ENCODE measurements at regions not wholly inside any gene's neighbourhood (a gene's known extent, or its start where the extent isn't known, plus 50 kb on each side); places are given as distances from the start of the nearest gene placed in this dataset.

DNA sequence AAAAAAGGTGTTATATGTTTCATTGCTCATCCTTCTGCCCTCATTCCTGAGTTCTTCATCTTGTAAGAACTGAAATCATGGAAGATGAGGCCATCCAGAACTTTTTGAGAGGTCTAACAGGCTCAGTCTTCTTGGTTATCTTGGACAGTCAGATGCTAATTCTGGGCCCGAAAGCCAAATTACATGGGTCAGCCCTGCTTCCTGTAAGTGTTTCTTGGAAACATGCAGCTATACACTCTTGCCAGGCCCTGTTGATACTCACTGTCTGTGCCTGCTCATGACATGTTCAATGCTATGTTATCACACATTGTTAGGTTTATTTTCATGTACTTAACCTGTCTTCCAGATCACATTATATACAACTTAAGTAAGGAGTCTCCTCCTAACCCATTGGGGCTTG, 542.5 kb downstream of the NUF2 start:
- DNase-seq: no peak
- intact Hi-C loops (cut with DNase I): no loop called here
- Histone ChIP-seq H3K27ac (no peak overlapping the region), H3K4me3 (no peak overlapping the region), H3K27me3 (no peaks in the 10 kb centered on the region), H3K4me1 (replicated peaks in 1 of 2) (no peaks in the 10 kb centered on the region), H3K9me3 (replicated peaks in 1 of 3) (no peaks in the 10 kb centered on the region), H3K36me3 (replicated peaks in 1 of 2) (no peaks in the 10 kb centered on the region)
- no peak for TF ChIP-seq POLR2A (IDR thresholded peaks at IDR 0.05)
- TF ChIP-seq, protein P1, sequence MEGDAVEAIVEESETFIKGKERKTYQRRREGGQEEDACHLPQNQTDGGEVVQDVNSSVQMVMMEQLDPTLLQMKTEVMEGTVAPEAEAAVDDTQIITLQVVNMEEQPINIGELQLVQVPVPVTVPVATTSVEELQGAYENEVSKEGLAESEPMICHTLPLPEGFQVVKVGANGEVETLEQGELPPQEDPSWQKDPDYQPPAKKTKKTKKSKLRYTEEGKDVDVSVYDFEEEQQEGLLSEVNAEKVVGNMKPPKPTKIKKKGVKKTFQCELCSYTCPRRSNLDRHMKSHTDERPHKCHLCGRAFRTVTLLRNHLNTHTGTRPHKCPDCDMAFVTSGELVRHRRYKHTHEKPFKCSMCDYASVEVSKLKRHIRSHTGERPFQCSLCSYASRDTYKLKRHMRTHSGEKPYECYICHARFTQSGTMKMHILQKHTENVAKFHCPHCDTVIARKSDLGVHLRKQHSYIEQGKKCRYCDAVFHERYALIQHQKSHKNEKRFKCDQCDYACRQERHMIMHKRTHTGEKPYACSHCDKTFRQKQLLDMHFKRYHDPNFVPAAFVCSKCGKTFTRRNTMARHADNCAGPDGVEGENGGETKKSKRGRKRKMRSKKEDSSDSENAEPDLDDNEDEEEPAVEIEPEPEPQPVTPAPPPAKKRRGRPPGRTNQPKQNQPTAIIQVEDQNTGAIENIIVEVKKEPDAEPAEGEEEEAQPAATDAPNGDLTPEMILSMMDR (IDR thresholded peaks at IDR 0.05): no peak
- 40 to 67% (median 63%) methylated on average over 1 of the region's 1 CpG for WGBS, 4 donors

DNA sequence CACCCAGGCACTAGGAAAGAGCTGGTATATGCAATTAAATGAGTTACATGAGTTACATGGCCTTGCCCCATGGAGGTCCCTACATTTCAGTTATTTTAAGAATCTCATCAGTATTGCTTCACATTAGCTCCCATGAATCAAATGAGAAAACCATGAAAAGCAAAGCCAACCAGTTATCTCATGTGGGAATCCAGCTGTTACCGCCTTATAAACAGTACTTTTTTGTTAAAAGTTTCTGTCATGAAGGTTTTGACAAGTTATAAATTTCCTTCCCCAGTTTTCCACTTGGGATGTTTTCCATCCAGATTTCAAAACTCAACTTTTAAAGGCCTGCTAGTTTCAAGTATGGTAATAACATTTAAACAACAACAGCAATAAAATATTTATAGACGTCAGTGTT, 544.8 kb downstream of the NUF2 start:
- no peaks in the 10 kb centered on the region for H3K36me3 ChIP-seq (replicated peaks in 1 of 2)
- 39 to 65% (median 60%) methylated on average over 2 of the region's 2 CpGs for WGBS, 4 donors
- H3K27ac ChIP-seq: no peak overlapping the region
- H3K4me3 ChIP-seq: no peak overlapping the region
- H3K4me1 ChIP-seq (replicated peaks in 1 of 2): no peaks in the 10 kb centered on the region
- TF ChIP-seq, protein P1 (IDR thresholded peaks at IDR 0.05): no peak
- TF ChIP-seq POLR2A (IDR thresholded peaks at IDR 0.05): no peak
- no peak for DNase-seq
- no peaks in the 10 kb centered on the region for H3K27me3 ChIP-seq
- H3K9me3 ChIP-seq (replicated peaks in 1 of 3): no peaks in the 10 kb centered on the region
- intact Hi-C loops (cut with DNase I): no loop called here

DNA sequence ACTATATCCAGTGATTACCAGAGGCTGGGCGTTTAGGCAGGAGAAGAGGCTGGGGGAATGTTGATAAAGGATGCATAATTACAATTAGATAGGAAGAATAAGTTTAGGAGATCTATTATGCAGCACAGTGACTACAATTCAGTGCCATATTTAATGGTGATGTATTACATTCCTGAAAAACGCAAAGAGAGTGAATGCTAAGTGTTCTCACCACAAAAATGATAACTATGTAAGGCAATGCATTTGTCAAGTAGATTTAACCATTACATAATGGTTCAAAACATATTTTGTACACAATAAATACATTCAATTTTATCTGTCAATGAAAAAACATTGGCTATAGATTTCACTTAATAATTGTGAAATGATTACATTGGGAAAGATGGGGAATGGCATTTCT, 548.9 kb downstream of the NUF2 start:
- intact Hi-C loops (cut with DNase I): no loop called here

DNA sequence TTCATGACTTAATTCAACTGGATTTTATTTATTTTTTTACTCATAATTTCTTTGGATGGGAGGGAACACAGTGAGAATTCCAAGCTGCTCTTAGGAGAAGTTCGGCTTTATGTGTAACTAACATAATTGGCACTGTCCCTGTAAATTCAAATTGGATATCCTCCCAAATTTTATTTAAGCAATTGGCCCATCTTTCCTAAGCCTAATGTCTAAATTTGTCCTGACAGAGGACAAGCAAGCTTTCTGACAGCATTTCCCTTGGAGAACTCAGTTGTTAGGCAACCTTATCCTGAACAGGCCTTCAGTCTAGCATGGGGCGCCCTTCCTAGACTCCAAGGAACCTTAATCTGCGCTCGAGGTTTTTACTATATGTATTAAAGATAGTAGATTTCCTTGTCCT, 550.3 kb downstream of the NUF2 start:
- H3K9me3 ChIP-seq (replicated peaks in 1 of 3): no peaks in the 10 kb centered on the region
- H3K4me1 ChIP-seq (replicated peaks in 1 of 2): peaks cover 0 to 7% of the 10 kb centered on the region in 2 donors
- TF ChIP-seq POLR2A (IDR thresholded peaks at IDR 0.05): no peak
- TF ChIP-seq, protein P1 (IDR thresholded peaks at IDR 0.05): no peak
- no peaks in the 10 kb centered on the region for H3K36me3 ChIP-seq (replicated peaks in 1 of 2)
- no peak for DNase-seq
- 46 to 65% (median 61%) methylated on average over 4 of the region's 4 CpGs for WGBS, 4 donors
- no peak overlapping the region for H3K27ac ChIP-seq
- H3K27me3 ChIP-seq: no peaks in the 10 kb centered on the region
- H3K4me3 ChIP-seq: no peak overlapping the region
- intact Hi-C loops (cut with DNase I): no loop called here

More for the DNA sequence above, 548.9 kb downstream of the NUF2 start:
- no peaks in the 10 kb centered on the region for H3K4me1 ChIP-seq (replicated peaks in 1 of 2)
- 31 to 50% (median 36%) methylated on average over 2 of the region's 2 CpGs for WGBS, 4 donors
- no peaks in the 10 kb centered on the region for H3K27me3 ChIP-seq
- no peak for DNase-seq
- H3K36me3 ChIP-seq (replicated peaks in 1 of 2): no peaks in the 10 kb centered on the region
- no peak overlapping the region for H3K4me3 ChIP-seq
- H3K27ac ChIP-seq: no peak overlapping the region
- TF ChIP-seq POLR2A (IDR thresholded peaks at IDR 0.05): no peak
- no peaks in the 10 kb centered on the region for H3K9me3 ChIP-seq (replicated peaks in 1 of 3)

DNA sequence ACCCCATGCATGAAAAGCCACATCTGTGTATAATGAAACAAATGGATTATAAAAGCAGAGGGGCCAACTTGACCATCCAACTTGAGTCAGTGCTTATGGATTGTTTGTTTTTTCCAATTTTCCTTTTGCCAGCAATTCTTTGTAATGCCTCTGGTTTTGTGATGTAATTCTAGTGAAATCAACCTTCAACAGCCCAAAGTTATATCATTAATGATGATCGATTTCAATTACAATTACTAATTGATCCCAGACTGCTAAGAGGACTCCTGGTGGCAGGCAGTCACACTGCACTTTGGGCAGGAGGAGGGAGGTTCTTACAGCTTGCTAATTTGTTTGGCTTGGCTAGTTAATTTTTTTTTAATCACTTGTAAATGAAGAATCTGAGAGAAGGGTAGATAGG, 552.3 kb downstream of the NUF2 start:
- Histone ChIP-seq H3K36me3 (replicated peaks in 1 of 2) (no peaks in the 10 kb centered on the region), H3K4me1 (replicated peaks in 1 of 2) (peaks cover 0 to 7% of the 10 kb centered on the region in 2 donors), H3K27ac (no peak overlapping the region), H3K4me3 (no peak overlapping the region), H3K27me3 (no peaks in the 10 kb centered on the region), H3K9me3 (replicated peaks in 1 of 3) (no peaks in the 10 kb centered on the region)
- intact Hi-C loops (cut with DNase I): no loop called here
- DNase-seq: no peak
- TF ChIP-seq POLR2A (IDR thresholded peaks at IDR 0.05): no peak
- TF ChIP-seq, protein P1 (IDR thresholded peaks at IDR 0.05): peak in 4 of 6 experiments; percentile 13 to 27 (median 18)
- 70 to 78% (median 74%) methylated on average over 1 of the region's 1 CpG for WGBS, 4 donors
